Naive thymus-derived CD4-positive, alpha-beta T cell (primary cell): ENCODE measurements at regions not wholly inside any gene's neighbourhood (a gene's known extent, or its start where the extent isn't known, plus 50 kb on each side); places are given as distances from the start of the nearest gene placed in this dataset.
"Not testable (repeated sequence)": the region's sequence is repeated elsewhere in the genome, so short reads cannot be mapped to it uniquely, and the experiment has no call there.

Experiments
- ATAC-seq: fragments of 150-1000 bp; cut with Tn5 transposase; 2 replicates; pipeline ENCODE4 v1.10.0; 2021; ENCODE audit warnings: mild to moderate bottlenecking, moderate library complexity
- CTCF ChIA-PET: fragments of 350-600 bp; sonication (Branson Sonifier 250); formaldehyde crosslinking; loops from one replicate; lab custom pipeline; 2021; ENCODE audit warnings: antibody characterized with exemption; lab: Charles Lee
- POLR2A ChIA-PET: fragments of 350-600 bp; sonication (Branson Sonifier 250); formaldehyde crosslinking; loops from one replicate; lab custom pipeline; 2021; ENCODE audit warnings: antibody characterized with exemption, inconsistent platforms; lab: Charles Lee
- DNase-seq, 9 donors: peaks; one replicate each; pipeline versions ENCODE4 v3.0.0 to v3.0.0-alpha.2; 2020 to 2022; ENCODE audit warnings: mixed read lengths in 1 of 9
- H3K27ac ChIP-seq: one replicate; pipeline ENCODE4 v1.7.0; 2013; ENCODE audit warnings: mild to moderate bottlenecking, low read depth, low read length, moderate library complexity
- H3K27me3 ChIP-seq, 2 donors: one replicate each; pipeline ENCODE4 v1.7.0; 2013; ENCODE audit warnings: low read length in 2 of 2, mild to moderate bottlenecking in 2 of 2, moderate library complexity in 2 of 2; ENCODE audit not compliant: control insufficient read depth in 2 of 2, insufficient read depth in 2 of 2
- H3K36me3 ChIP-seq, 3 experiments: 1 replicate in 2 of 3; 2 replicates in 1 of 3; pipeline ENCODE4 v1.7.0; 2013; ENCODE audit warnings: low read length in 3 of 3, mild to moderate bottlenecking in 3 of 3, moderate library complexity in 1 of 3; ENCODE audit not compliant: insufficient read depth in 3 of 3, control insufficient read depth in 2 of 3
- H3K4me1 ChIP-seq, 2 donors: one replicate each; pipeline ENCODE4 v1.7.0; 2013; ENCODE audit warnings: low read length in 2 of 2, mild to moderate bottlenecking in 2 of 2, moderate library complexity in 1 of 2; ENCODE audit not compliant: control insufficient read depth in 2 of 2, insufficient read depth in 2 of 2
- H3K4me3 ChIP-seq: 2 replicates; pipeline ENCODE4 v1.7.0; 2013; ENCODE audit warnings: mild to moderate bottlenecking, low read length
- H3K9me3 ChIP-seq, 3 experiments: 1 replicate in 2 of 3; 2 replicates in 1 of 3; pipeline ENCODE4 v1.7.0; 2013; ENCODE audit warnings: low read length in 3 of 3; ENCODE audit not compliant: control insufficient read depth in 2 of 3
- H3K27ac Mint-ChIP-seq, 9 donors: one replicate each; pipeline ENCODE4 v1.8.0; 2020 to 2022; ENCODE audit warnings: mixed read lengths in 9 of 9, mild to moderate bottlenecking in 8 of 9, moderate library complexity in 5 of 9, inconsistent platforms in 2 of 9
- H3K27me3 Mint-ChIP-seq, 5 donors: one replicate each; pipeline ENCODE4 v1.8.0; 2021 to 2022; ENCODE audit warnings: mixed read lengths in 5 of 5, mild to moderate bottlenecking in 1 of 5
- H3K36me3 Mint-ChIP-seq, 5 donors: one replicate each; pipeline ENCODE4 v1.8.0; 2020 to 2022; ENCODE audit warnings: mixed read lengths in 5 of 5, mild to moderate bottlenecking in 3 of 5, inconsistent platforms in 1 of 5
- H3K4me1 Mint-ChIP-seq, 7 donors: one replicate each; pipeline ENCODE4 v1.8.0; 2020 to 2022; ENCODE audit warnings: mixed read lengths in 7 of 7, mild to moderate bottlenecking in 3 of 7, inconsistent platforms in 1 of 7
- H3K4me3 Mint-ChIP-seq, 10 donors: one replicate each; pipeline ENCODE4 v1.8.0; 2020 to 2022; ENCODE audit warnings: mild to moderate bottlenecking in 10 of 10, mixed read lengths in 10 of 10, moderate library complexity in 6 of 10, inconsistent platforms in 2 of 10
- H3K9me3 Mint-ChIP-seq, 11 donors: one replicate each; pipeline ENCODE4 v1.8.0; 2020 to 2022; ENCODE audit warnings: mixed read lengths in 11 of 11, mild to moderate bottlenecking in 4 of 11, inconsistent platforms in 1 of 11, moderate library complexity in 1 of 11
- intact Hi-C, 2 donors: fragments of 100-400 bp; cut with micrococcal nuclease; formaldehyde crosslinking; loops; one replicate each; pipeline ENCODE4 v1.15.1; 2023

DNA sequence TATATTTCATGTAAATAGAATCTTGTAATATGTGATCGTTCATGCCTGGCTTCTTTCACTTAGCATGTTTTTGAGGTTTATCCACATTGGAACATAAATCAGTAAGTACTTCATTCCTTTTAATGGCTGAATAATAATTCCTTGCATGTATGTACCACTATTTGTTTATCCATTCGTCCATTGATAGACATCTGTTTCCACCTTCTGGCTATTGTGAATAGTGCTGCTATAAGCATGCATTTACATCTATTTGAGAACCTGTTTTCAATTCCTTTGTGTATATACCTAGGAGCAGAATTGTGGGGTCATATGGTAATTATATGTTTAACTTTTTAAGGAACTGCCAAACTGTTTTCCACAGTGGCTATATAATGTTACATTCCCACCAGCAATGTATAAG, 356.7 kb upstream of the DIPK2B start:
- Mint-ChIP-seq H3K4me1 (peaks cover 0 to 1% (median 0%) of the 10 kb centered on the region in 7 donors), H3K36me3 (peaks cover 0 to 7% (median 1%) of the 10 kb centered on the region in 5 donors), H3K4me3 (no peak overlapping the region), H3K27ac (no peak overlapping the region), H3K9me3 (peaks cover 0 to 4% (median 0%) of the 10 kb centered on the region in 11 donors), H3K27me3 (peaks cover 0 to 5% (median 0%) of the 10 kb centered on the region in 5 donors)
- ATAC-seq (no peak), DNase-seq (no peak)
- ChIA-PET POLR2A (no interaction called here), CTCF (no interaction called here)
- intact Hi-C loops: no loop called here
- Histone ChIP-seq H3K27me3 (no peaks in the 10 kb centered on the region), H3K4me3 (no peak overlapping the region), H3K27ac (no peak overlapping the region), H3K4me1 (no peaks in the 10 kb centered on the region), H3K9me3 (no peaks in the 10 kb centered on the region), H3K36me3 (no peaks in the 10 kb centered on the region)

DNA sequence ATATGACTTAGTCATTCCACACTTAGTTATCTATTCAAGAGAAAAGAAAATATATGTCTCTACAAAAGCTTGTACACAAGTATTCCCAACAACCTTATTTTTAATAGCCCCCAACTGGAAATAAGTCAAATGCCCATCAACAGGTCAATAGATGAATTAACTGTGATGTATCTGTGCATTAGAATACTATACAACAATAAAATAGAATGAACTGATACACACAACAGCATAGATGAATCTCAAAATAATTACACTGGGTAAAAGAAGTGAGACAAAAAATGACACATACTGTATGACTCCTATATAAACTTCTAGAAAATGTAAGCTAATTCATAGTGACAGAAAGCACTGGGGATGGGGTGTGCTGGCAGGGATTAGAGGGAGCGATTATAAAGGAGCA, 354.1 kb upstream of the DIPK2B start:
- H3K27me3 Mint-ChIP-seq: no peaks in the 10 kb centered on the region
- H3K4me1 Mint-ChIP-seq: no peaks in the 10 kb centered on the region
- intact Hi-C loops: no loop called here

DNA sequence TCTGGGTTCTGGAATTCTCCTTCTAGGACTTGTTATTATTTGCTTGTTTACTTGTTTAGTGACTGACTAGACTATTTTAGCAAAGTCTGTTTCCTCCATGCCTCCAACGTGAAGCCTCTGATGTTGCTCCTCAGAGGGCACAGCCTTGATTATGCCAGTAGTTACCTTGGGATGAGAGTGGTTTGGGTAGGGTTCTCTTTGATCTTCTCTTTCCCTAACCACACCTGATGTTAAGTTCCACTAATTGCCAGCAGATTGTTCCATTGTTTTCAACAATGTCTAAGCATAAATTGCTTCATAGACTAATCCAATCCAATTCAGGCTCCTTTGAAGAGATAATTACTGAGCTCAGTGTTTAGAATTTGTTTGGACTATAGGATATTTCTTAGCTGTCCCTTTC, 352.7 kb upstream of the DIPK2B start:
- Histone ChIP-seq H3K36me3 (no peaks in the 10 kb centered on the region), H3K4me3 (no peak overlapping the region), H3K4me1 (no peaks in the 10 kb centered on the region), H3K27me3 (no peaks in the 10 kb centered on the region), H3K9me3 (no peaks in the 10 kb centered on the region), H3K27ac (no peak overlapping the region)
- ChIA-PET POLR2A (no interaction called here), CTCF (no interaction called here)
- peaks cover 0 to 1% (median 0%) of the 10 kb centered on the region in 5 donors for H3K36me3 Mint-ChIP-seq
- no peak overlapping the region for H3K27ac Mint-ChIP-seq
- H3K4me3 Mint-ChIP-seq: no peak overlapping the region
- H3K27me3 Mint-ChIP-seq: no peaks in the 10 kb centered on the region
- H3K4me1 Mint-ChIP-seq: no peaks in the 10 kb centered on the region
- no peaks in the 10 kb centered on the region for H3K9me3 Mint-ChIP-seq
- no peak for DNase-seq
- intact Hi-C loops: no loop called here
- ATAC-seq: no peak

More for the DNA sequence above, 354.1 kb upstream of the DIPK2B start:
- Histone ChIP-seq H3K9me3 (no peaks in the 10 kb centered on the region), H3K27ac (no peak overlapping the region), H3K36me3 (no peaks in the 10 kb centered on the region), H3K4me1 (no peaks in the 10 kb centered on the region), H3K4me3 (no peak overlapping the region), H3K27me3 (no peaks in the 10 kb centered on the region)
- DNase-seq (no peak), ATAC-seq (no peak)
- Mint-ChIP-seq H3K36me3 (peaks cover 0 to 1% (median 0%) of the 10 kb centered on the region in 5 donors), H3K4me3 (no peak overlapping the region), H3K9me3 (no peaks in the 10 kb centered on the region), H3K27ac (no peak overlapping the region)
- POLR2A ChIA-PET: no interaction called here
- CTCF ChIA-PET: no interaction called here

DNA sequence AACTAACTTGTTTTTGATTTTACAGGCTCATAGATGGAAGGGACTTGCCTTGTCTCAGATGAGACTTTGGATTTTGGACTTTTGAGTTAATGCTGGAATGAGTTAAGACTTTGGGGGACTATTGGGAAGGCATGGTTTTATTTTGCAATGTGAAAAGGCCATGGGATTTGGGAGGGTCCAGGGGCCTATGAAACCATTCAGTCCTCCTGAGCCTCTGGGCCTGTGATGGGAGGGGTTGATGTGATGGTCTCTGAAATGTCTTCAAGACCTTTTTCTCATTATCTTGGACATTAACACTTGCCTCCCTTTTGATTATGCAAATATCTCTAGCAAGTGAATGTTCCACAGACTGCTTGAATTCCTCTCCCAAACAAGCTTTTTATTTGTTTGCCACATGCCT, 346.0 kb upstream of the DIPK2B start:
- H3K36me3 Mint-ChIP-seq, H3K27ac ChIP-seq, H3K27ac Mint-ChIP-seq, H3K4me3 Mint-ChIP-seq, H3K27me3 Mint-ChIP-seq, H3K4me1 ChIP-seq, POLR2A ChIA-PET, H3K4me3 ChIP-seq, CTCF ChIA-PET, intact Hi-C loops, ATAC-seq, DNase-seq, H3K36me3 ChIP-seq, H3K27me3 ChIP-seq, H3K4me1 Mint-ChIP-seq, H3K9me3 ChIP-seq: not testable (repeated sequence)
- peaks cover 0 to 24% (median 12%) of the 10 kb centered on the region in 11 donors for H3K9me3 Mint-ChIP-seq

DNA sequence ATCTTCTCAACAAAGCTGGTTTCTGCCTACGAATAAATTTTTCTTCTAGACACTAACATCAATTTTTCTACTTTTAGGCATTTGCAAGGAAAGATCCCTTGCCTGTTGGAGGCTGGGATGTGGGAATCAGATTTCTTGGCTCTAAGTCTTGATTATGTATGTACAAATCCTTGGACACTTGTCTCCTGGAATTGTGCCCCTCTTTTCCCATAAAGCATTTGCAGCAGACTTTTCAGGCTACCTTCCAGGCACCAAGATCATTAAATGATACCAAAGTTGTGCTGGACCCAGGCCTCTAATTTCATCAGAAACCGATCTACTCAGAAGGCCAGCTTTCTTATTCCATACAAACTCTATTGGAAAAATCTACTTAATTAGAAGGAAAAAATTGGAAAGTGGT, 339.5 kb upstream of the DIPK2B start:
- Mint-ChIP-seq H3K9me3 (peaks cover 0 to 15% (median 0%) of the 10 kb centered on the region in 11 donors), H3K4me3 (no peak overlapping the region), H3K27me3 (peaks cover 0 to 5% (median 0%) of the 10 kb centered on the region in 5 donors), H3K4me1 (peaks cover 0 to 2% (median 0%) of the 10 kb centered on the region in 7 donors), H3K36me3 (no peaks in the 10 kb centered on the region), H3K27ac (no peak overlapping the region)
- POLR2A ChIA-PET: no interaction called here
- DNase-seq (no peak), ATAC-seq (no peak)
- intact Hi-C loops: no loop called here
- no peaks in the 10 kb centered on the region for H3K36me3 ChIP-seq
- H3K4me3 ChIP-seq: no peak overlapping the region
- H3K27ac ChIP-seq: no peak overlapping the region
- H3K9me3 ChIP-seq: no peaks in the 10 kb centered on the region
- no peaks in the 10 kb centered on the region for H3K4me1 ChIP-seq
- CTCF ChIA-PET: no interaction called here
- H3K27me3 ChIP-seq: no peaks in the 10 kb centered on the region

DNA sequence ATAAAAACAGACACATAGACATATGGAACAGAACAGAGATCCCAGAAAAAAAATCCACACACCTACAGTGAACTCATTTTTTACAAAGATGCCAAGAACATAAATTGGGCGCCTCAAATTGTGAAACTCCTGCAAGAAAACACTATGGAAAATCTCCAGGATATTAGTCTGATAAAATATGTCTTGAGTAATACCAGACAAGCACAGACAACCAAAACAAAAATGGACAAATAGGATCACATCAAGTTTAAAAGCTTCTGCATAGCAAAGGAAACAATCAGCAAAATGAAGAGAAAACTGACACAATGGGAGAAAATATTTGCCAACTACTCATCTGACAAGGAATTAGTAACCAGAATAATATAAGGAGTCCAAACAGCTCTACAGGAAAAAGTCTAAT, 337.3 kb upstream of the DIPK2B start:
- Histone ChIP-seq H3K36me3 (no peaks in the 10 kb centered on the region), H3K4me1 (no peaks in the 10 kb centered on the region), H3K27ac (no peak overlapping the region), H3K9me3 (no peaks in the 10 kb centered on the region), H3K27me3 (no peaks in the 10 kb centered on the region), H3K4me3 (no peak overlapping the region)
- CTCF ChIA-PET: no interaction called here
- intact Hi-C loops: no loop called here
- H3K27ac Mint-ChIP-seq: no peak overlapping the region
- H3K9me3 Mint-ChIP-seq: peaks cover 0 to 15% (median 2%) of the 10 kb centered on the region in 11 donors
- POLR2A ChIA-PET: no interaction called here
- H3K36me3 Mint-ChIP-seq: peaks cover 0 to 3% (median 0%) of the 10 kb centered on the region in 5 donors
- no peak for ATAC-seq
- H3K4me3 Mint-ChIP-seq: no peak overlapping the region
- H3K4me1 Mint-ChIP-seq: peaks cover 0 to 2% (median 0%) of the 10 kb centered on the region in 7 donors
- peaks cover 0 to 11% (median 6%) of the 10 kb centered on the region in 5 donors for H3K27me3 Mint-ChIP-seq
- DNase-seq: no peak

DNA sequence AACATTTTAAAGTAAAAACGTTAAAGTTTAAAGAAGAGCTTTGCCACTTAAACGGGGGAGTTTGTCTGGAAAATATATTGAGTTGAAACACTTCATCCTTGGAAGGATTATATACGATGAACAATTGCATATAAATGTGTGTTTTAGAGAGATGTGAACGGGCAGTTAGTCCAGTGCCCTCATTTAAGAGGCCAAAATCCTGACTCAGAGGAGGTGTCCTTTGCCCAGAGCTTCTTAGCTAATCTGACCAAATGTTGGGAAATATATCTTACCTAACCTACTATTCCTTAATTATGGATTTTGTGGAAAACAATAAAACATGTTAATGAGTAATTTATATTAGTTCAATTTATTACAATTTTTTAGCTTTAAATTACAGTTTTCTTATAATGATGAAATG, 327.2 kb upstream of the DIPK2B start:
- intact Hi-C loops: no loop called here
- ChIA-PET POLR2A (no interaction called here), CTCF (no interaction called here)
- H3K27me3 ChIP-seq: no peaks in the 10 kb centered on the region
- H3K4me1 ChIP-seq: no peaks in the 10 kb centered on the region
- H3K4me3 ChIP-seq: no peak overlapping the region
- no peaks in the 10 kb centered on the region for H3K36me3 ChIP-seq
- no peak overlapping the region for H3K4me3 Mint-ChIP-seq
- DNase-seq: no peak
- ATAC-seq: no peak
- no peaks in the 10 kb centered on the region for H3K9me3 Mint-ChIP-seq
- H3K27ac ChIP-seq: no peak overlapping the region
- H3K27me3 Mint-ChIP-seq: peaks cover 0 to 3% (median 0%) of the 10 kb centered on the region in 5 donors
- H3K9me3 ChIP-seq: no peaks in the 10 kb centered on the region
- no peaks in the 10 kb centered on the region for H3K36me3 Mint-ChIP-seq
- no peak overlapping the region for H3K27ac Mint-ChIP-seq
- H3K4me1 Mint-ChIP-seq: peaks cover 0 to 2% (median 0%) of the 10 kb centered on the region in 7 donors
